ENCODE measurements at regions not wholly inside any gene's neighbourhood (a gene's known extent, or its start where the extent isn't known, plus 50 kb on each side); places are given as distances from the start of the nearest gene placed in this dataset.
A peak's percentile ranks its signal among the peaks of the same experiment; 100 is the strongest.

GRCh38 chr13:64293923-64294322, 2878.3 kb upstream of the PCDH20 start:
- no peak overlapping the region for H3K27ac ChIP-seq
- ChIA-PET CTCF (no interaction called here), POLR2A (ENCODE audit: low non-redundant PET) (no interaction called here)
- TF ChIP-seq, protein P1, sequence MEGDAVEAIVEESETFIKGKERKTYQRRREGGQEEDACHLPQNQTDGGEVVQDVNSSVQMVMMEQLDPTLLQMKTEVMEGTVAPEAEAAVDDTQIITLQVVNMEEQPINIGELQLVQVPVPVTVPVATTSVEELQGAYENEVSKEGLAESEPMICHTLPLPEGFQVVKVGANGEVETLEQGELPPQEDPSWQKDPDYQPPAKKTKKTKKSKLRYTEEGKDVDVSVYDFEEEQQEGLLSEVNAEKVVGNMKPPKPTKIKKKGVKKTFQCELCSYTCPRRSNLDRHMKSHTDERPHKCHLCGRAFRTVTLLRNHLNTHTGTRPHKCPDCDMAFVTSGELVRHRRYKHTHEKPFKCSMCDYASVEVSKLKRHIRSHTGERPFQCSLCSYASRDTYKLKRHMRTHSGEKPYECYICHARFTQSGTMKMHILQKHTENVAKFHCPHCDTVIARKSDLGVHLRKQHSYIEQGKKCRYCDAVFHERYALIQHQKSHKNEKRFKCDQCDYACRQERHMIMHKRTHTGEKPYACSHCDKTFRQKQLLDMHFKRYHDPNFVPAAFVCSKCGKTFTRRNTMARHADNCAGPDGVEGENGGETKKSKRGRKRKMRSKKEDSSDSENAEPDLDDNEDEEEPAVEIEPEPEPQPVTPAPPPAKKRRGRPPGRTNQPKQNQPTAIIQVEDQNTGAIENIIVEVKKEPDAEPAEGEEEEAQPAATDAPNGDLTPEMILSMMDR (conservative IDR thresholded peaks at IDR 0.05; ENCODE audit: low read depth) = no peak
- no peak for DNase-seq (ENCODE audit: low spot score)

DNA sequence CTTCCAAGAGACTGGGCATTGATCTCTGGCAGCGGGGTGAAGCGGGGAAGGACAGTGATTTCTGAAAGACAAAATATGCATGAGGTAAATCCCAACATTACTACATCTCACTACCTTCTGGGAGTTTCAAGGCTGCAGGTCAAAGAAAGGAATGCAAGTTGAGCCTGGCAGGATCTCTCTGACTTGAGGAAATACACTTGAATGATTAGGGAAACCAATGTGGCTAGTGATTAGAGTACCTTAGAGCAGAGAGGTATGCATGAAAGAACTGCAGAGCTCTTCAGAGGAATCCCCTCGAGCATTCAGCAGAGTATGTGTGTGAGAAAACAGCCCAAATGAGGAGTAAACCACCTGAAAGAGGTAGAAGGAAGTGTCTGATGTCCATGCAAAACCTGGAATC, 2874.1 kb upstream of the PCDH20 start:
- CTCF ChIA-PET = no interaction called here
- H3K27ac ChIP-seq = no peak overlapping the region
- TF ChIP-seq, protein P1 (conservative IDR thresholded peaks at IDR 0.05; ENCODE audit: low read depth) = no peak
- POLR2A ChIA-PET (ENCODE audit: low non-redundant PET) = no interaction called here
- no peak for DNase-seq (ENCODE audit: low spot score)

DNA sequence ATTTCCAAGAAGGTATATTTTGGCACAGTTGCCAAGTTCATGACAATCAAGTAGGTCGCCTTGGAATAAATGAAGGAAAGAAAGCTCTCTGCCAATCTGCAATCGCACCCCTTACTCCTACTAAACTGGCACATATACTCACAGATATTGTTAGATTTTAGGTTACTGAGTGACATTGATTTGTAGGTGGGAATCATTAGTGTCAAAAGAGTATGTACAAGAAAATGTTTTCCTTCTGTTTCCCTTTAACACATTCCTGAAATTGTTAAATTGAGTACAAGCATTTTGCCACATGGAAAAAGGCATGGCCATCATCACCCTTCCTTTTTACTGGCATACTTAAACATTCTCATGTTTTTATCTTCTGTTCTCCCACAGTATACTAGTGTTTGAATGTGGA, 2868.3 kb upstream of the PCDH20 start:
- ChIA-PET POLR2A (ENCODE audit: low non-redundant PET) (no interaction called here), CTCF (no interaction called here)
- H3K27ac ChIP-seq = no peak overlapping the region
- TF ChIP-seq, protein P1 (conservative IDR thresholded peaks at IDR 0.05; ENCODE audit: low read depth) = no peak
- no peak for DNase-seq (ENCODE audit: low spot score)

GRCh38 chr13:64278493-64278892, 2862.8 kb upstream of the PCDH20 start:
- ChIA-PET POLR2A (ENCODE audit: low non-redundant PET) (no interaction called here), CTCF (no interaction called here)
- no peak overlapping the region for H3K27ac ChIP-seq
- TF ChIP-seq, protein P1 (conservative IDR thresholded peaks at IDR 0.05; ENCODE audit: low read depth) = no peak
- peak; percentile 23 for DNase-seq (ENCODE audit: low spot score)

DNA sequence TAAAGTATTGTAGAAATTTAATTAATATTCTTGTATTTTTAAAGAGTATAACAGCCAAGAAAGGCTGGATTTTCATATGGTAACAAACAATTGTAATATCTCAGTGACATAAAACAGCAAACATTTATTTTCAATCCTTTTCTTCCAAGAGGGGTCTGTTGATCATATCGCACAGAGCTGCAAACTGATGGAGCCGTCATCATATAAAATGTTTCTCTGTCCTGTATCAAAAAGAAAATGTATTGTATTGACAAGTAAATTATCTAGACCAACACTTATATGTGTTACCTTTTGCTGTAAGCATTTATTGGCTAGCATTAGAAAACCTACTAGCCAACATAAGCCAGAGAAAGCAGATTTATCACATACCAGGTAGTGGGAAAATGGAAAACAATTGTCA, 2861.4 kb upstream of the PCDH20 start:
- TF ChIP-seq, protein P1 (conservative IDR thresholded peaks at IDR 0.05; ENCODE audit: low read depth) = no peak
- POLR2A ChIA-PET (ENCODE audit: low non-redundant PET) = no interaction called here
- no peak for DNase-seq (ENCODE audit: low spot score)
- no peak overlapping the region for H3K27ac ChIP-seq
- CTCF ChIA-PET = no interaction called here

DNA sequence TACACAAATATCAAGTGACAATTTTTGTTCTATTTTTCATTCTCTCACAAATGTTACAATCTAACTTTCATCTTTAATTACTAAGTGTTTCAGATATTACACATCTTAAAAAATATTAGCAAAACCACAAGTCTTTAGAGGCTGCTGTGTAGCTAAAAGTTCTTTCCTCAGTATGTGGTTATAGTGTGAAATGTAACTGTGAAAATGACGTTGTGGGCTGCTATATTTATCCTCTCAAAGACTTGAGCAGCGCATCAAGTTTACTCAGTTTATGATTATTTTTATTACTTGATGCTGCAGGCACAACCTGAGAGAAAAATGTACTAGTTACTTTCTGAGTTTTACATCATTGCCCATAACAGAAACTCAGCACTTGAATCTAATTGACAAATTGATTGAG, 2860.6 kb upstream of the PCDH20 start:
- TF ChIP-seq, protein P1 (conservative IDR thresholded peaks at IDR 0.05; ENCODE audit: low read depth) = no peak
- ChIA-PET POLR2A (ENCODE audit: low non-redundant PET) (no interaction called here), CTCF (no interaction called here)
- H3K27ac ChIP-seq = no peak overlapping the region
- DNase-seq (ENCODE audit: low spot score) = no peak
